K562 (cell line): ENCODE measurements at regions not wholly inside any gene's neighbourhood (a gene's known extent, or its start where the extent isn't known, plus 50 kb on each side); places are given as distances from the start of the nearest gene placed in this dataset.

Source experiments
- ATAC-seq: fragments of 200-7000 bp; cut with Tn5 transposase; 3 replicates; pipeline ENCODE4 v1.9.1; 2020; ENCODE audit warnings: moderate library complexity
- BruUV-seq: library from RNA; stranded (reverse); fragments of 400-500 nt; replicated peaks from 2 replicates; lab custom pipeline; 2021; lab: Mats Ljungman, UMichigan
- CTCF ChIA-PET: fragments of 300-600 bp; formaldehyde crosslinking; extraction: SDS; loops from one replicate; lab custom pipeline; 2021; ENCODE audit warnings: low intra/inter-chr PET ratio; lab: Yijun Ruan, JAX
- POLR2A ChIA-PET: fragments of 300-600, 350-650 bp; sonication (Branson Sonifier 250); formaldehyde crosslinking; extraction: SDS; loops from one replicate; lab custom pipeline; 2021; ENCODE audit warnings: antibody characterized with exemption, inconsistent platforms; lab: Yijun Ruan, JAX
- DNase-seq, 4 experiments: peaks; one replicate each; pipeline versions ENCODE4 v3.0.0 to v3.0.0-alpha.2; 2011 to 2018; ENCODE audit warnings: low spot score in 3 of 4, mixed read lengths in 3 of 4; ENCODE audit errors: extremely low read depth in 1 of 4
- FAIRE-seq: peaks from 2 replicates; lab custom pipeline; 2011; peaks lifted over from hg19 to GRCh38; lab: Jason Lieb, UNC
- H2AFZ ChIP-seq: 2 replicates; pipeline ENCODE4 v1.6.0; 2011; ENCODE audit warnings: low read depth, low read length, control low read depth, inconsistent platforms
- H3K27ac ChIP-seq: fragments of 200-600 bp; 3 replicates; pipeline ENCODE4 v1.8.0; 2011; ENCODE audit warnings: low read depth, mild to moderate bottlenecking, control low read depth, inconsistent platforms, low read length, moderate library complexity, mixed read lengths; ENCODE audit errors: extremely low read depth
- H3K27me3 ChIP-seq, 2 experiments: fragments of 300-600 bp in 1 of 2; 2 replicates in 1 of 2; 3 replicates in 1 of 2; pipeline versions ENCODE4 v1.6.0 to v1.8.0; 2011; ENCODE audit warnings: inconsistent platforms in 2 of 2, low read length in 2 of 2, mild to moderate bottlenecking in 1 of 2, mixed read lengths in 1 of 2, moderate library complexity in 1 of 2; ENCODE audit not compliant: control insufficient read depth in 2 of 2, insufficient read depth in 2 of 2
- H3K36me3 ChIP-seq: fragments of 300-600 bp; 3 replicates; pipeline ENCODE4 v1.8.0; 2011; ENCODE audit warnings: mild to moderate bottlenecking, low read length, inconsistent platforms; ENCODE audit not compliant: control insufficient read depth, insufficient read depth
- H3K4me1 ChIP-seq, 2 experiments: fragments of 200-600 bp in 1 of 2; replicated peaks in 1 of 2; 2 replicates in 1 of 2; 3 replicates in 1 of 2; pipeline versions ENCODE4 v1.5.1 to v1.8.0; 2011; ENCODE audit warnings: inconsistent platforms in 2 of 2, low read length in 2 of 2, mild to moderate bottlenecking in 1 of 2, mixed read lengths in 1 of 2, moderate library complexity in 1 of 2; ENCODE audit not compliant: control insufficient read depth in 2 of 2, insufficient read depth in 2 of 2
- H3K4me2 ChIP-seq: 2 replicates; pipeline ENCODE4 v1.6.1; 2011; ENCODE audit warnings: low read length, control low read depth, inconsistent platforms, mixed read lengths; ENCODE audit not compliant: insufficient read depth
- H3K4me3 ChIP-seq: fragments of 200-600 bp; sonication (generic), shearing (Covaris generic); 2 replicates; pipeline ENCODE4 v1.5.1; 2016; ENCODE audit warnings: control low read depth, inconsistent platforms
- H3K79me2 ChIP-seq: fragments of 200-600 bp; 3 replicates; pipeline ENCODE4 v1.8.0; 2011; ENCODE audit warnings: low read length, inconsistent platforms; ENCODE audit not compliant: control insufficient read depth, insufficient read depth
- H3K9ac ChIP-seq, 2 experiments: 2 replicates each; pipeline versions ENCODE4 v1.6.0 to v1.6.1; 2011; ENCODE audit warnings: low read depth in 2 of 2, low read length in 2 of 2, control low read depth in 1 of 2, inconsistent platforms in 1 of 2, mild to moderate bottlenecking in 1 of 2, mixed read lengths in 1 of 2; ENCODE audit not compliant: insufficient read depth in 1 of 2
- H3K9me1 ChIP-seq: one replicate; pipeline ENCODE4 v1.6.0; 2011; ENCODE audit warnings: inconsistent platforms, mild to moderate bottlenecking, low read length, moderate library complexity; ENCODE audit not compliant: control insufficient read depth, insufficient read depth
- H3K9me3 ChIP-seq: replicated peaks from 2 replicates; pipeline ENCODE4 v1.5.1; 2011; ENCODE audit warnings: low read depth, low read length, inconsistent platforms; ENCODE audit not compliant: control insufficient read depth, insufficient read depth
- H4K20me1 ChIP-seq: replicated peaks from 2 replicates; pipeline ENCODE4 v1.6.1; 2011; ENCODE audit warnings: low read length, inconsistent platforms, mixed read lengths; ENCODE audit not compliant: control insufficient read depth, insufficient read depth
- CHCHD3 ChIP-seq: fragments of 250-450 bp; sonication (Bioruptor Pico); IDR thresholded peaks from 2 replicates; pipeline ENCODE4 v2.1.2; 2022; ENCODE audit warnings: mild to moderate bottlenecking
- FOXM1 ChIP-seq, 2 experiments: fragments of 450-650 bp in 1 of 2; sonication (generic) in 1 of 2; formaldehyde crosslinking in 1 of 2; IDR thresholded peaks; 2 replicates each; pipeline versions ENCODE4 v1.6.1 to v1.9.0; 2017 to 2022; ENCODE audit warnings: low read depth in 2 of 2, mild to moderate bottlenecking in 2 of 2, missing genetic modification reagents in 1 of 2, moderate library complexity in 1 of 2
- GATAD2B ChIP-seq: fragments of 450-650 bp; IDR thresholded peaks from 2 replicates; pipeline ENCODE4 v1.6.1; 2017; ENCODE audit warnings: mild to moderate bottlenecking, borderline replicate concordance
- U2AF2 ChIP-seq: fragments of 200-400 bp; formaldehyde crosslinking; optimal IDR thresholded peaks from 2 replicates; pipeline ENCODE3; 2017; ENCODE audit warnings: low read depth, mild to moderate bottlenecking, low read length
- YY1 ChIP-seq, 3 experiments: IDR thresholded peaks; 2 replicates each; pipeline ENCODE4 v1.6.1; 2011; ENCODE audit warnings: low read length in 2 of 3, mild to moderate bottlenecking in 2 of 3, moderate library complexity in 2 of 3, borderline replicate concordance in 1 of 3, control low read depth in 1 of 3, low read depth in 1 of 3; ENCODE audit not compliant: insufficient read depth in 3 of 3, insufficient replicate concordance in 2 of 3, control insufficient read depth in 1 of 3, insufficient read length in 1 of 3; ENCODE audit errors: extremely low read depth in 1 of 3
- ZNF75A ChIP-seq: fragments of 450-650 bp; formaldehyde crosslinking; IDR thresholded peaks from 2 replicates; pipeline ENCODE4 v1.4.0; 2020; ENCODE audit warnings: mild to moderate bottlenecking
- WGBS: fragments of 100-300 bp; shearing (Covaris generic); methylation state at CpG from one replicate; pipeline ENCODE4 v1.1.6; 2016; ENCODE audit warnings: low coverage, mixed read lengths; ENCODE audit not compliant: insufficient coverage; ENCODE audit errors: missing lambda C conversion rate; 5-methylcytosine and 5-hydroxymethylcytosine counted together
- in situ Hi-C: fragments of 300-500 bp; cut with MboI; formaldehyde crosslinking; loops from 4 replicates; pipeline ENCODE4 v1.15.0; 2018; ENCODE audit warnings: inconsistent platforms, mixed read lengths
- intact Hi-C: fragments of 100-400 bp; cut with micrococcal nuclease; formaldehyde crosslinking; loops from 2 replicates; pipeline ENCODE4 v1.14.2; 2022
- TF ChIP-seq, protein P1 (sequence below), 2 experiments: fragments of 150-350 bp in 1 of 2; IDR thresholded peaks; 2 replicates each; pipeline ENCODE4 v1.6.1; 2012 to 2016; ENCODE audit warnings: low read depth in 2 of 2, low read length in 2 of 2, mild to moderate bottlenecking in 1 of 2, moderate library complexity in 1 of 2
- TF ChIP-seq, protein P2 (sequence below): fragments of 250-450 bp; sonication (Bioruptor Pico); IDR thresholded peaks from 2 replicates; pipeline ENCODE4 v1.9.0; 2021; ENCODE audit warnings: mild to moderate bottlenecking
- TF ChIP-seq, protein P3 (sequence below): fragments of 450-650 bp; formaldehyde crosslinking; IDR thresholded peaks from 2 replicates; pipeline ENCODE4 v1.4.0; 2022; ENCODE audit warnings: missing genetic modification characterization
- TF ChIP-seq, protein P4 (sequence below): IDR thresholded peaks from 3 replicates; pipeline ENCODE4 v1.6.1; 2011; ENCODE audit warnings: borderline replicate concordance, mild to moderate bottlenecking; ENCODE audit not compliant: insufficient read length, insufficient read depth
- TF ChIP-seq, protein P5 (sequence below): fragments of 450-650 bp; formaldehyde crosslinking; IDR thresholded peaks from 2 replicates; pipeline ENCODE4 v1.4.0; 2020; ENCODE audit warnings: mild to moderate bottlenecking, moderate library complexity

DNA sequence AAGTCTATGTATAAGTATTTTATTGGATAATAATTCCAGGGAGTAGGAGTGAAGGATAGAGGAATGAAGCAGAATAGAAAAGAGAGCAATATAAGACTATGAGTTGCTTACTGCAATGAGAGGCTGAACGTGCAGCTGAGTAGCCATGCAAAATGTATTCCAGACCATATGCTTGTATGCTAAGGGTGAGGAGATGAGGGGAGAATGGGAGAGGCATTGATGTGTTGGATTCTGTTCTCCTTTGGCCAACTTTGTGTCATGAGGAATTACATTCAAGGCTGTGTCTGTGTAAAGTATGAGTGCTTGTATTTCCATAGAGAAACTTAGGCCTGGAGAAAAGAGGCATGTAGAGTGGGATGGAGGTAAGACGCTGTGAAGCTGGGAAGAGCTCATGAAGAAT, 301.8 kb downstream of the ARL6IP6 start:
- FAIRE-seq (no peak), DNase-seq (no peak), ATAC-seq (no peak)
- in situ Hi-C loops (no loop called here), intact Hi-C loops (no loop called here)
- Histone ChIP-seq H4K20me1 (no peaks in the 10 kb centered on the region), H3K4me3 (no peak overlapping the region), H3K9me1 (no peaks in the 10 kb centered on the region), H3K36me3 (no peaks in the 10 kb centered on the region), H3K4me2 (no peak overlapping the region), H3K27ac (no peak overlapping the region), H3K9ac (no peak overlapping the region), H3K4me1 (no peaks in the 10 kb centered on the region), H3K79me2 (no peaks in the 10 kb centered on the region), H3K27me3 (no peaks in the 10 kb centered on the region), H3K9me3 (peaks cover 3% of the 10 kb centered on the region; the same call in 1 of the 2 replicates), H2AFZ (no peak overlapping the region)
- CTCF ChIA-PET: no interaction called here
- BruUV-seq: no TSS peak
- WGBS: 0% methylated on average over 2 of the region's 2 CpGs
- POLR2A ChIA-PET: no interaction called here
- TF ChIP-seq U2AF2 (no peak), ZNF75A (no peak), GATAD2B (no peak), YY1 (IDR thresholded peaks at IDR 0.05; ENCODE audit: borderline replicate concordance in 1 of 3, control insufficient read depth in 1 of 3, extremely low read depth in 1 of 3, insufficient read depth in 3 of 3, insufficient read length in 1 of 3, insufficient replicate concordance in 2 of 3, low read depth in 1 of 3, low read length in 2 of 3) (no peak), FOXM1 (IDR thresholded peaks at IDR 0.05; ENCODE audit: low read depth) (no peak), FOXM1 (CRISPR knock-in tag; IDR thresholded peaks at IDR 0.05; ENCODE audit: low read depth) (no peak), CHCHD3 (CRISPR knock-in tag) (no peak)
- TF ChIP-seq, protein P1, sequence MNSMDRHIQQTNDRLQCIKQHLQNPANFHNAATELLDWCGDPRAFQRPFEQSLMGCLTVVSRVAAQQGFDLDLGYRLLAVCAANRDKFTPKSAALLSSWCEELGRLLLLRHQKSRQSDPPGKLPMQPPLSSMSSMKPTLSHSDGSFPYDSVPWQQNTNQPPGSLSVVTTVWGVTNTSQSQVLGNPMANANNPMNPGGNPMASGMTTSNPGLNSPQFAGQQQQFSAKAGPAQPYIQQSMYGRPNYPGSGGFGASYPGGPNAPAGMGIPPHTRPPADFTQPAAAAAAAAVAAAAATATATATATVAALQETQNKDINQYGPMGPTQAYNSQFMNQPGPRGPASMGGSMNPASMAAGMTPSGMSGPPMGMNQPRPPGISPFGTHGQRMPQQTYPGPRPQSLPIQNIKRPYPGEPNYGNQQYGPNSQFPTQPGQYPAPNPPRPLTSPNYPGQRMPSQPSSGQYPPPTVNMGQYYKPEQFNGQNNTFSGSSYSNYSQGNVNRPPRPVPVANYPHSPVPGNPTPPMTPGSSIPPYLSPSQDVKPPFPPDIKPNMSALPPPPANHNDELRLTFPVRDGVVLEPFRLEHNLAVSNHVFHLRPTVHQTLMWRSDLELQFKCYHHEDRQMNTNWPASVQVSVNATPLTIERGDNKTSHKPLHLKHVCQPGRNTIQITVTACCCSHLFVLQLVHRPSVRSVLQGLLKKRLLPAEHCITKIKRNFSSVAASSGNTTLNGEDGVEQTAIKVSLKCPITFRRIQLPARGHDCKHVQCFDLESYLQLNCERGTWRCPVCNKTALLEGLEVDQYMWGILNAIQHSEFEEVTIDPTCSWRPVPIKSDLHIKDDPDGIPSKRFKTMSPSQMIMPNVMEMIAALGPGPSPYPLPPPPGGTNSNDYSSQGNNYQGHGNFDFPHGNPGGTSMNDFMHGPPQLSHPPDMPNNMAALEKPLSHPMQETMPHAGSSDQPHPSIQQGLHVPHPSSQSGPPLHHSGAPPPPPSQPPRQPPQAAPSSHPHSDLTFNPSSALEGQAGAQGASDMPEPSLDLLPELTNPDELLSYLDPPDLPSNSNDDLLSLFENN (IDR thresholded peaks at IDR 0.05; ENCODE audit: low read depth in 2 of 2, low read length in 2 of 2): no peak
- TF ChIP-seq, protein P2, sequence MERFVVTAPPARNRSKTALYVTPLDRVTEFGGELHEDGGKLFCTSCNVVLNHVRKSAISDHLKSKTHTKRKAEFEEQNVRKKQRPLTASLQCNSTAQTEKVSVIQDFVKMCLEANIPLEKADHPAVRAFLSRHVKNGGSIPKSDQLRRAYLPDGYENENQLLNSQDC (CRISPR knock-in tag): no peak
- TF ChIP-seq, protein P3, sequence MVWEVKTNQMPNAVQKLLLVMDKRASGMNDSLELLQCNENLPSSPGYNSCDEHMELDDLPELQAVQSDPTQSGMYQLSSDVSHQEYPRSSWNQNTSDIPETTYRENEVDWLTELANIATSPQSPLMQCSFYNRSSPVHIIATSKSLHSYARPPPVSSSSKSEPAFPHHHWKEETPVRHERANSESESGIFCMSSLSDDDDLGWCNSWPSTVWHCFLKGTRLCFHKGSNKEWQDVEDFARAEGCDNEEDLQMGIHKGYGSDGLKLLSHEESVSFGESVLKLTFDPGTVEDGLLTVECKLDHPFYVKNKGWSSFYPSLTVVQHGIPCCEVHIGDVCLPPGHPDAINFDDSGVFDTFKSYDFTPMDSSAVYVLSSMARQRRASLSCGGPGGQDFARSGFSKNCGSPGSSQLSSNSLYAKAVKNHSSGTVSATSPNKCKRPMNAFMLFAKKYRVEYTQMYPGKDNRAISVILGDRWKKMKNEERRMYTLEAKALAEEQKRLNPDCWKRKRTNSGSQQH (CRISPR knock-in tag): no peak
- TF ChIP-seq, protein P4, sequence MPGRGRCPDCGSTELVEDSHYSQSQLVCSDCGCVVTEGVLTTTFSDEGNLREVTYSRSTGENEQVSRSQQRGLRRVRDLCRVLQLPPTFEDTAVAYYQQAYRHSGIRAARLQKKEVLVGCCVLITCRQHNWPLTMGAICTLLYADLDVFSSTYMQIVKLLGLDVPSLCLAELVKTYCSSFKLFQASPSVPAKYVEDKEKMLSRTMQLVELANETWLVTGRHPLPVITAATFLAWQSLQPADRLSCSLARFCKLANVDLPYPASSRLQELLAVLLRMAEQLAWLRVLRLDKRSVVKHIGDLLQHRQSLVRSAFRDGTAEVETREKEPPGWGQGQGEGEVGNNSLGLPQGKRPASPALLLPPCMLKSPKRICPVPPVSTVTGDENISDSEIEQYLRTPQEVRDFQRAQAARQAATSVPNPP: no peak
- TF ChIP-seq, protein P5, sequence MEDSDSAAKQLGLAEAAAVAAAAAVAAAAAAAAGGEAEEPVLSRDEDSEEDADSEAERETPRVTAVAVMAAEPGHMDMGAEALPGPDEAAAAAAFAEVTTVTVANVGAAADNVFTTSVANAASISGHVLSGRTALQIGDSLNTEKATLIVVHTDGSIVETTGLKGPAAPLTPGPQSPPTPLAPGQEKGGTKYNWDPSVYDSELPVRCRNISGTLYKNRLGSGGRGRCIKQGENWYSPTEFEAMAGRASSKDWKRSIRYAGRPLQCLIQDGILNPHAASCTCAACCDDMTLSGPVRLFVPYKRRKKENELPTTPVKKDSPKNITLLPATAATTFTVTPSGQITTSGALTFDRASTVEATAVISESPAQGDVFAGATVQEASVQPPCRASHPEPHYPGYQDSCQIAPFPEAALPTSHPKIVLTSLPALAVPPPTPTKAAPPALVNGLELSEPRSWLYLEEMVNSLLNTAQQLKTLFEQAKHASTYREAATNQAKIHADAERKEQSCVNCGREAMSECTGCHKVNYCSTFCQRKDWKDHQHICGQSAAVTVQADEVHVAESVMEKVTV (CRISPR knock-in tag): no peak
